ENCODE measurements at regions not wholly inside any gene's neighbourhood (a gene's known extent, or its start where the extent isn't known, plus 50 kb on each side); places are given as distances from the start of the nearest gene placed in this dataset.

DNA sequence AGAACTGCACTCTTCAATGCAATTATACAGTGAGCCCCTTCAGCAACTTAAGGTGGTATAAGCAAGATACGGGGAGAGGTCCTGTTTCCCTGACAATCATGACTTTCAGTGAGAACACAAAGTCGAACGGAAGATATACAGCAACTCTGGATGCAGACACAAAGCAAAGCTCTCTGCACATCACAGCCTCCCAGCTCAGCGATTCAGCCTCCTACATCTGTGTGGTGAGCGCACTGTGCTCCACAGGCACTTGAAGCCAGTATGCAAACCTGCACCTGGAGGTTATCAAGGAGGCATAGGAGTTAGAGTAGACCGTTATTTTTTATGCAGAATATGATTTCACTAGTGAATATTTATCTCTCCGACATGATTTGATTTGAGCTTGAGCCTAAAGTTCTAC is 152.2 kb upstream of the OR4E1 start:
- H3K4ac ChIP-seq (replicated peaks; ENCODE audit: insufficient read length, low read depth, low read length): no peak overlapping the region
- H4K5ac ChIP-seq (ENCODE audit: insufficient read length, low read depth, low read length): no peak overlapping the region
- H3K4me3 ChIP-seq (ENCODE audit: extremely low read depth in 1 of 4, insufficient read depth in 2 of 4, low read depth in 3 of 4, low read length in 4 of 4): no peak overlapping the region
- DNase-seq (ENCODE audit: low read depth in 1 of 2, low spot score in 2 of 2) (no peak), FAIRE-seq (no peak)
- no peak overlapping the region for H3K18ac ChIP-seq (ENCODE audit: extremely low read depth, low read length)
- no peaks in the 10 kb centered on the region for H3K79me1 ChIP-seq (ENCODE audit: low read depth, low read length)
- H3K27ac ChIP-seq (ENCODE audit: low read depth, low read length): no peak overlapping the region
- ChIA-PET CTCF (ENCODE audit: partially characterized antibody) (interaction anchor here (0.8 to 4.3 kb wide), 17 partner anchors 9 to 669 kb away, joined by 3 to 30 read pairs (median 4); partner anchors contain the start of gene OR5AU1), POLR2A (ENCODE audit: partially characterized antibody) (no interaction called here)
- H3K23ac ChIP-seq (ENCODE audit: insufficient read length): no peak overlapping the region
- no peak overlapping the region for H4K91ac ChIP-seq (replicated peaks; ENCODE audit: insufficient read length, low read length)
- no peak overlapping the region for H2BK12ac ChIP-seq (ENCODE audit: low read depth, low read length)
- TF ChIP-seq PHF8 (conservative IDR thresholded peaks at IDR 0.05; ENCODE audit: low read depth, low read length) (no peak), CHD2 (IDR thresholded peaks at IDR 0.05; ENCODE audit: low read length) (no peak), POLR2AphosphoS5 (IDR thresholded peaks at IDR 0.05; ENCODE audit: low read depth, low read length) (no peak), CTBP2 (IDR thresholded peaks at IDR 0.05; ENCODE audit: borderline replicate concordance, insufficient read depth, insufficient read length, low read length) (no peak)
- no peak overlapping the region for H3K4me2 ChIP-seq (ENCODE audit: insufficient read depth in 1 of 2, low read depth in 2 of 2, low read length in 2 of 2)
- no peak overlapping the region for H3K9ac ChIP-seq (replicated peaks in 1 of 4; ENCODE audit: extremely low read depth in 1 of 4, low read depth in 3 of 4, low read length in 3 of 4)
- H3K4me1 ChIP-seq (replicated peaks in 1 of 4; ENCODE audit: control insufficient read depth in 3 of 4, insufficient read depth in 4 of 4, low read length in 3 of 4): no peaks in the 10 kb centered on the region
- 76% methylated on average over 7 of the region's 7 CpGs; no CpG with 5 or more reads in 1 of the 2 experiments for WGBS, 2 experiments (ENCODE audit: extremely low coverage in 1 of 2, insufficient coverage in 1 of 2, insufficient read length in 1 of 2, insufficient replicate concordance in 2 of 2, low coverage in 1 of 2, low lambda C conversion rate in 2 of 2, missing lambda C conversion rate in 1 of 2)
- H3K23me2 ChIP-seq (ENCODE audit: low read depth, low read length): no peaks in the 10 kb centered on the region
- no peak overlapping the region for H2BK15ac ChIP-seq (ENCODE audit: low read length)
- H4K8ac ChIP-seq (ENCODE audit: extremely low read depth, insufficient read depth, low read length): no peak overlapping the region
- no peak overlapping the region for H2AK5ac ChIP-seq (ENCODE audit: low read depth, low read length)
- H3K9me3 ChIP-seq (ENCODE audit: insufficient read depth in 2 of 2, low read depth in 1 of 2, low read length in 1 of 2): no peaks in the 10 kb centered on the region
- H2BK5ac ChIP-seq (ENCODE audit: low read depth, low read length): no peak overlapping the region
- H3K79me2 ChIP-seq (ENCODE audit: control insufficient read depth in 1 of 2, insufficient read depth in 2 of 2, low read length in 2 of 2): no peaks in the 10 kb centered on the region
- H2AFZ ChIP-seq (ENCODE audit: low read length): no peak overlapping the region
- no peaks in the 10 kb centered on the region for H3K36me3 ChIP-seq (ENCODE audit: control insufficient read depth in 2 of 4, insufficient read depth in 4 of 4, low read length in 3 of 4)
- no peaks in the 10 kb centered on the region for H3K27me3 ChIP-seq (replicated peaks in 1 of 4; ENCODE audit: control insufficient read depth in 3 of 4, extremely low read depth in 1 of 4, insufficient read depth in 3 of 4, low read length in 3 of 4)
- no peak overlapping the region for H2BK120ac ChIP-seq (replicated peaks; ENCODE audit: low read depth, low read length)
- no peak overlapping the region for H3K56ac ChIP-seq (replicated peaks; ENCODE audit: insufficient read length, low read depth, low read length)
- no peaks in the 10 kb centered on the region for H4K20me1 ChIP-seq (replicated peaks in 1 of 2; ENCODE audit: control insufficient read depth in 1 of 2, insufficient read depth in 2 of 2, low read length in 2 of 2)
- H2BK20ac ChIP-seq (ENCODE audit: low read length): no peak overlapping the region
- no peak overlapping the region for H3K14ac ChIP-seq (ENCODE audit: insufficient read length)
